RWPE2 (cell line): ENCODE measurements at regions not wholly inside any gene's neighbourhood (a gene's known extent, or its start where the extent isn't known, plus 50 kb on each side); places are given as distances from the start of the nearest gene placed in this dataset.
"Not testable (repeated sequence)": the region's sequence is repeated elsewhere in the genome, so short reads cannot be mapped to it uniquely, and the experiment has no call there.

Experiments
- ATAC-seq: fragments of 200-7000 bp; cut with Tn5 transposase; 3 replicates; pipeline ENCODE4 v1.9.1; 2021; ENCODE audit warnings: low read depth
- DNase-seq: peaks from one replicate; pipeline ENCODE4 v3.0.0-alpha.2; 2020; ENCODE audit warnings: low spot score
- H3K27ac ChIP-seq: fragments of 450-650 bp; 2 replicates; pipeline ENCODE4 v1.5.1; 2017; ENCODE audit warnings: mild to moderate bottlenecking; ENCODE audit not compliant: poor library complexity, severe bottlenecking
- H3K27me3 ChIP-seq: fragments of 250-450 bp; sonication (Bioruptor Pico); 2 replicates; pipeline ENCODE4 v1.5.1; 2021; ENCODE audit warnings: mild to moderate bottlenecking, moderate library complexity; ENCODE audit not compliant: insufficient read depth, poor library complexity, severe bottlenecking
- H3K36me3 ChIP-seq: fragments of 250-450 bp; sonication (Bioruptor Pico); 2 replicates; pipeline ENCODE4 v1.5.1; 2020; ENCODE audit warnings: low read depth, mild to moderate bottlenecking, moderate library complexity
- H3K4me1 ChIP-seq: fragments of 250-450 bp; sonication (Bioruptor Pico); 2 replicates; pipeline ENCODE4 v1.5.1; 2021; ENCODE audit warnings: mild to moderate bottlenecking, moderate library complexity; ENCODE audit not compliant: insufficient read depth, poor library complexity, severe bottlenecking
- H3K4me3 ChIP-seq: fragments of 250-450 bp; sonication (Bioruptor Pico); 2 replicates; pipeline ENCODE4 v1.5.1; 2021; ENCODE audit warnings: mild to moderate bottlenecking, moderate library complexity; ENCODE audit not compliant: severe bottlenecking
- H3K9me3 ChIP-seq: fragments of 250-450 bp; sonication (Bioruptor Pico); 2 replicates; pipeline ENCODE4 v1.5.1; 2021; ENCODE audit warnings: mild to moderate bottlenecking, moderate library complexity; ENCODE audit not compliant: severe bottlenecking
- TF ChIP-seq, protein P1 (sequence below): fragments of 450-650 bp; IDR thresholded peaks from one replicate; pipeline ENCODE4 v1.5.1; 2017; ENCODE audit warnings: mild to moderate bottlenecking, moderate library complexity; ENCODE audit not compliant: poor library complexity, severe bottlenecking

DNA sequence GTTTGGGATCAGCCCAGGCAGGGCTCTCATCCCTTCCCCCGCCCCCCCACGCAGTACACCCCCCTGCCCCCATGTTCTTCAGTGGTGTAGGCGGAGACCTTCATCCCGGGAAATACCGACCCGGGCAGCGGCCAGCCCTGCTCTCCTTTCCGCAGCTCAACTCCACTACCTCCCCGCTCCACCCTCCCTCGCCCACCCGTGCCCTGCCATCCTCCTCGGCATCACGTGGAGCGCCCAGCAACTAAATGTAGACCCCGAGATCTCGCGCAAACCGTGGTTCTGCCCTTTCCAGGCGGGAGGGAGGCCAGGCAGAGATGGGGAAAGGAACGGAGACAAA lies 1932.2 kb upstream of the DEFB115 start:
- no peaks in the 10 kb centered on the region for H3K4me1 ChIP-seq
- TF ChIP-seq, protein P1, sequence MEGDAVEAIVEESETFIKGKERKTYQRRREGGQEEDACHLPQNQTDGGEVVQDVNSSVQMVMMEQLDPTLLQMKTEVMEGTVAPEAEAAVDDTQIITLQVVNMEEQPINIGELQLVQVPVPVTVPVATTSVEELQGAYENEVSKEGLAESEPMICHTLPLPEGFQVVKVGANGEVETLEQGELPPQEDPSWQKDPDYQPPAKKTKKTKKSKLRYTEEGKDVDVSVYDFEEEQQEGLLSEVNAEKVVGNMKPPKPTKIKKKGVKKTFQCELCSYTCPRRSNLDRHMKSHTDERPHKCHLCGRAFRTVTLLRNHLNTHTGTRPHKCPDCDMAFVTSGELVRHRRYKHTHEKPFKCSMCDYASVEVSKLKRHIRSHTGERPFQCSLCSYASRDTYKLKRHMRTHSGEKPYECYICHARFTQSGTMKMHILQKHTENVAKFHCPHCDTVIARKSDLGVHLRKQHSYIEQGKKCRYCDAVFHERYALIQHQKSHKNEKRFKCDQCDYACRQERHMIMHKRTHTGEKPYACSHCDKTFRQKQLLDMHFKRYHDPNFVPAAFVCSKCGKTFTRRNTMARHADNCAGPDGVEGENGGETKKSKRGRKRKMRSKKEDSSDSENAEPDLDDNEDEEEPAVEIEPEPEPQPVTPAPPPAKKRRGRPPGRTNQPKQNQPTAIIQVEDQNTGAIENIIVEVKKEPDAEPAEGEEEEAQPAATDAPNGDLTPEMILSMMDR, result no peak
- H3K27ac ChIP-seq, result no peak overlapping the region
- H3K36me3 ChIP-seq, result no peaks in the 10 kb centered on the region
- H3K9me3 ChIP-seq, result peaks cover 3% of the 10 kb centered on the region
- no peak overlapping the region for H3K4me3 ChIP-seq
- DNase-seq (peak; percentile 82), ATAC-seq (0 out of 3 replicates have a peak, but pooled peaks have one; percentile 23)
- peaks cover 9% of the 10 kb centered on the region for H3K27me3 ChIP-seq

DNA sequence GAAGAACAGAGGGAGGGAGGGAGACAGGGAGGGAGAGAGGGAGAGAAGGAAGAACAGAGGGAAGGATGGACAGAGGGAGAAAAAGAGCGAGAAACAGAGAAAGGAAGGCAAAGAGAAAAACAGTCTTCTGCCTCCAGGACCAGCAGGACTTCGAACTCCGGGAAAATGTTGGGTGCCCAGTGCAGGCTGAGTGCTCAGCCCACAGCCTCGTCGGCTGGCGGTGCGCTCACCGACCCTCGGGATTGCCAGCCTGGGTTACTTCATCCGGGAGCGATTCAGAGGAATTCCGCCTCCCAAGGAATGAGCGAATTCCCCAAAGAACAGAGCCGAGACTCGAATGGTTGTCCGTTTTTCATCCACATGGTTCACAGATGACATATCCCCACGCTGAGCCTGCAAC lies 1931.7 kb upstream of the DEFB115 start:
- not testable (repeated sequence) for H3K36me3 ChIP-seq, H3K4me3 ChIP-seq, H3K4me1 ChIP-seq, ATAC-seq, H3K9me3 ChIP-seq, DNase-seq, H3K27me3 ChIP-seq, H3K27ac ChIP-seq

DNA sequence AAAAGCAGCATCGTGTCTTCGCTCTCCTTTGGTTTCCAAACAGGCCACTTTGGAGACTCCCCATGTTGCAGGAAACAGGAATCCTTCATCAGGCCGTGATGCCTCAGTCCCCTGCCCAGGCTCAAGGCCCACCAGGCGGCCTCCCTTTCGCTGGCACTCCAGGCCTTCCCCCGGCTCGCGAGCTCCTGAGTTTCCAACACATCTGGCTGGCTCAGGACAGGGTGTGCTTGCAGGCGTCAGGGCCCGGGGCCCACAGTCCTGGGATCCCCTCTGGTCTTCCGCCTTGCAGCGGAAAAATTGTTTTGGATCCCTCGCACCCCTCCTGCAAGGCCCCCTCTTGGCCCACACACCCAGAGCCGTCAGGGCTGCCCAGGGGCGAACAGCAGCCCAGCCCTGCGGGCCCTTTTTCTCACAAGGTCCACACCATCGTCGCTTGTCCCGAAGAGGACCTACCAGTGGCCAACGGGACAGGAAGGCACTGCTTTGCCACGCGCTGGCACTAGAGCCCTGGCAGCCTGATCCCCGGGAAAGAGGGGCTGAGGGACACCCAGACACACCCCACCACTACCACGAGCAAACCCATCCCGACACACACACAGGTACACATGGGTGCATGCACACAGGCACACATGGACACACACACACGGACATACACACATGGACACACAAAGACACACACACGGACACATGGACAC lies 1930.9 kb upstream of the DEFB115 start:
- Histone ChIP-seq H3K4me1 (no peaks in the 10 kb centered on the region), H3K36me3 (no peaks in the 10 kb centered on the region), H3K4me3 (no peak overlapping the region), H3K27ac (no peak overlapping the region), H3K27me3 (peaks cover 9% of the 10 kb centered on the region), H3K9me3 (peaks cover 5% of the 10 kb centered on the region)
- TF ChIP-seq, protein P1, result no peak
- DNase-seq (peak; percentile 89), ATAC-seq (peak; percentile 40)

DNA sequence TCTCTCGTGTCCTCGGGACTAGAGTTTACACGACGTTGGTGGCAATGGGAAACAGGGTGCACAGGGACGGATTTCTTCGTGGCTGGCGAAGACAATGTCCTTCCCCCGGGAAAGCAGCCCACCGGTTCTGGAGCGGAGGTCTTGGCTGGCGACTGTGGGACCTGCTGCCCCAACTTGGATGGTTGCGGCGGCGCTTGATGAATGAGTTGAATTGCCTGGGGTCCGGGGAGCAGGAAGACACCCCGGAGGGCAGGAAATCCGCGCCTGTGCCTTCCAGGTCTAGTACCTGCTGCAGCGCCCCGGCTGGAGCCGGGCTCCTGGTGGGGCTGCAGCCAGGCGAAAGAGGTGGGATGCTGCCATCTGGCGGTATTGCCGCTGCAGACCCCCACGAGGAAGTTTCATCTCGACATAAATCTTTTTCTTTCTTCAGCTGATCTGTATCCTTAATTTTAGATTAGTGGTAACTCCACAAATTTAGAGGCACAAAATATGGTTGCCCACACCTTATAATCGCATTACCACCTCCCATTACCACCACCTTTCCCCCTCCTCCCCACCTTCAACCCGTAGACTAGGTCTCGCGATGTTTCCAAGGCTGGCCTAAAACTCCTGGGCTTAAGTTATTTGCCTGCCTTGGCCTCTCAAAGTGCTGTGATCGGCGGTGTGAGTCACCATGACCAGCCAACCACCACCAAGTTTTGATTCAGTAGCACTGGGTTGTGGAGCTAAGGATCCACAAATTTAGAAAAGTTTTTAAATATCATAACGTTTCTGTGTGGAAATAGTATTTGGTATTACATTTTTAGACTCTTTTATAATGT lies 1929.7 kb upstream of the DEFB115 start:
- H3K27ac ChIP-seq, H3K36me3 ChIP-seq, H3K4me1 ChIP-seq, H3K27me3 ChIP-seq, H3K4me3 ChIP-seq, H3K9me3 ChIP-seq: not testable (repeated sequence)
- peak; percentile 88 for DNase-seq
- ATAC-seq, result peak; percentile 79
- TF ChIP-seq, protein P1, result peak; percentile 59

DNA sequence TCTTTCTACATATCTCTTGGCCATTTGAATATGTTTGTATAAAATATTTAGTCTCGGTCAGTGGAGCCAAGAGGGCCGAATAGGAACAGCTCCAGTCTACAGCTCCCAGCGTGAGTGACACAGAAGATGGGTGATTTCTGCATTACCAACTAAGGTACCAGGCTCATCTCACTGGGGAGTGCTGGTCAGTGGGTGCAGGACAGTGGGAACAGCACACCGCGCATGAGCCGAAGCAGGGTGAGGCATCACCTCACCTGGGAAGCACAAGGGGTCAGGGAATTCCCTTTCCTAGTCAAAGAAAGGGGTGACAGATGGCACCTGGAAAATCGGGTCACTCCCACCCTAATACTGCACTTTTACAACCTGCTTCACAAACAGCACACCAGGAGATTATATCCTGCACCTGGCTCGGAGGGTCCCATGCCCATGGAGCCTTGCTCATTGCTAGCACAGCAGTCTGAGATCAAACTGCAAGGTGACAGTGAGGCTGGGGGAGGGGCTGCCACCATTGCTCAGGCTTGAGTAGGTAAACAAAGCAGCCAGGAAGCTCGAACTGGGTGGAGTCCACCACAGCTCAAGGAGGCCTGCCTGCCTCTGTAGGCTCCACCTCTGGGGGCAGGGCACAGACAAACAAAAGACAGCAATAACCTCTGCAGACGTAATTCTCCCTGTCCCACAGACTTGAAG lies 1926.9 kb upstream of the DEFB115 start:
- H3K27ac ChIP-seq, ATAC-seq, H3K36me3 ChIP-seq, H3K4me3 ChIP-seq, H3K27me3 ChIP-seq, H3K9me3 ChIP-seq, H3K4me1 ChIP-seq: not testable (repeated sequence)
- DNase-seq, result peak; percentile 74
